IMR-90 (cell line): ENCODE measurements at regions not wholly inside any gene's neighbourhood (a gene's known extent, or its start where the extent isn't known, plus 50 kb on each side); places are given as distances from the start of the nearest gene placed in this dataset.

Experiments
- ATAC-seq: fragments of 200-7000 bp; cut with Tn5 transposase; 2 replicates; pipeline ENCODE4 v1.9.1; 2020; ENCODE audit warnings: low read depth, mild to moderate bottlenecking, moderate library complexity
- BruUV-seq: library from RNA; stranded (reverse); fragments of 400-500 nt; replicated peaks from 2 replicates; lab custom pipeline; 2021; lab: Mats Ljungman, UMichigan
- CTCF ChIA-PET: fragments of 300-600 bp; formaldehyde crosslinking; extraction: SDS; loops from one replicate; lab custom pipeline; 2021; ENCODE audit warnings: antibody characterized with exemption; lab: Yijun Ruan, JAX
- POLR2A ChIA-PET: fragments of 300-600 bp; sonication (Branson Sonifier 250); formaldehyde crosslinking; loops from one replicate; lab custom pipeline; 2022; ENCODE audit warnings: antibody characterized with exemption; ENCODE audit not compliant: unreplicated experiment; lab: Charles Lee
- DNase-seq: peaks from one replicate; pipeline ENCODE4 v3.0.0; 2013
- H2AFZ ChIP-seq: replicated peaks from 2 replicates; pipeline ENCODE3; 2013; ENCODE audit warnings: low read length, mild to moderate bottlenecking; ENCODE audit not compliant: poor library complexity
- H2AK5ac ChIP-seq: 2 replicates; pipeline ENCODE4 v1.6.1; 2013; ENCODE audit warnings: low read depth, low read length, inconsistent platforms
- H2AK9ac ChIP-seq: replicated peaks from 2 replicates; pipeline ENCODE3; 2013; ENCODE audit warnings: mild to moderate bottlenecking, low read depth, low read length, moderate library complexity; ENCODE audit not compliant: poor library complexity
- H2BK120ac ChIP-seq: 2 replicates; pipeline ENCODE4 v1.6.1; 2013; ENCODE audit warnings: low read depth, low read length, inconsistent platforms
- H2BK15ac ChIP-seq: 3 replicates; pipeline ENCODE4 v1.6.1; 2013; ENCODE audit warnings: low read depth, low read length, inconsistent platforms
- H2BK20ac ChIP-seq: 2 replicates; pipeline ENCODE4 v1.6.1; 2013; ENCODE audit warnings: low read depth, mild to moderate bottlenecking, inconsistent platforms, low read length, moderate library complexity
- H2BK5ac ChIP-seq: 2 replicates; pipeline ENCODE4 v1.6.1; 2013; ENCODE audit warnings: mild to moderate bottlenecking, low read depth, low read length, inconsistent platforms; ENCODE audit not compliant: poor library complexity, severe bottlenecking
- H3K14ac ChIP-seq: replicated peaks from 2 replicates; pipeline ENCODE4 v1.6.1; 2013; ENCODE audit warnings: low read depth, low read length, inconsistent platforms
- H3K18ac ChIP-seq: 2 replicates; pipeline ENCODE4 v1.6.1; 2013; ENCODE audit warnings: low read depth, low read length, control low read depth
- H3K23ac ChIP-seq: 2 replicates; pipeline ENCODE4 v1.6.1; 2013; ENCODE audit warnings: low read depth, low read length, inconsistent platforms
- H3K27ac ChIP-seq: 2 replicates; pipeline ENCODE4 v1.5.1; 2013; ENCODE audit warnings: mild to moderate bottlenecking, control low read depth, low read length; ENCODE audit not compliant: insufficient read depth
- H3K27me3 ChIP-seq: 2 replicates; pipeline ENCODE4 v1.6.1; 2013; ENCODE audit warnings: low read length; ENCODE audit not compliant: control insufficient read depth, insufficient read depth
- H3K36me3 ChIP-seq: 2 replicates; pipeline ENCODE4 v1.6.1; 2013; ENCODE audit warnings: low read length, mixed read lengths; ENCODE audit not compliant: control insufficient read depth, insufficient read depth
- H3K4ac ChIP-seq: 2 replicates; pipeline ENCODE4 v1.6.1; 2013; ENCODE audit warnings: low read depth, low read length, inconsistent platforms
- H3K4me1 ChIP-seq: 2 replicates; pipeline ENCODE4 v1.6.1; 2013; ENCODE audit warnings: low read length, mixed read lengths; ENCODE audit not compliant: control insufficient read depth, insufficient read depth
- H3K4me2 ChIP-seq: 2 replicates; pipeline ENCODE4 v1.6.1; 2013; ENCODE audit warnings: low read depth, mild to moderate bottlenecking, control low read depth, low read length, moderate library complexity
- H3K4me3 ChIP-seq: 2 replicates; pipeline ENCODE4 v1.5.1; 2013; ENCODE audit warnings: low read depth, mild to moderate bottlenecking, control low read depth, low read length, moderate library complexity; ENCODE audit not compliant: insufficient read depth
- H3K56ac ChIP-seq: 2 replicates; pipeline ENCODE4 v1.6.1; 2013; ENCODE audit warnings: low read length, inconsistent platforms; ENCODE audit not compliant: insufficient read depth; ENCODE audit errors: extremely low read depth
- H3K79me1 ChIP-seq, 2 experiments: 2 replicates each; pipeline ENCODE4 v1.6.1; 2013; ENCODE audit warnings: low read length in 2 of 2, inconsistent platforms in 1 of 2, low read depth in 1 of 2
- H3K9ac ChIP-seq: 2 replicates; pipeline ENCODE4 v1.6.1; 2013; ENCODE audit warnings: low read depth, low read length, control low read depth
- H3K9me1 ChIP-seq: 2 replicates; pipeline ENCODE4 v1.6.1; 2013; ENCODE audit warnings: low read length, inconsistent platforms; ENCODE audit not compliant: insufficient read depth
- H3K9me3 ChIP-seq: 2 replicates; pipeline ENCODE4 v1.6.1; 2013; ENCODE audit warnings: low read length; ENCODE audit not compliant: control insufficient read depth, insufficient read depth
- H4K20me1 ChIP-seq: 2 replicates; pipeline ENCODE4 v1.6.1; 2013; ENCODE audit warnings: low read length, inconsistent platforms; ENCODE audit not compliant: insufficient read depth
- H4K5ac ChIP-seq: 2 replicates; pipeline ENCODE4 v1.6.1; 2013; ENCODE audit warnings: mild to moderate bottlenecking, low read depth, low read length, control low read depth
- H4K8ac ChIP-seq, 2 experiments: 2 replicates each; pipeline ENCODE4 v1.6.1; 2013; ENCODE audit warnings: low read depth in 2 of 2, low read length in 2 of 2, control low read depth in 1 of 2, inconsistent platforms in 1 of 2
- H4K91ac ChIP-seq: 2 replicates; pipeline ENCODE4 v1.6.1; 2013; ENCODE audit warnings: low read depth, low read length, inconsistent platforms; ENCODE audit not compliant: insufficient read depth
- BHLHE40 ChIP-seq: fragments of 150-350 bp; IDR thresholded peaks from 2 replicates; pipeline ENCODE4 v1.6.1; 2016; ENCODE audit warnings: mild to moderate bottlenecking, low read depth, low read length
- CEBPB ChIP-seq: IDR thresholded peaks from 2 replicates; pipeline ENCODE4 v1.6.1; 2012; ENCODE audit warnings: low read depth, low read length, improper control_type of control experiment
- CHD1 ChIP-seq: IDR thresholded peaks from 2 replicates; pipeline ENCODE4 v1.6.1; 2012; ENCODE audit warnings: low read depth, low read length, improper control_type of control experiment
- MAFK ChIP-seq: IDR thresholded peaks from 2 replicates; pipeline ENCODE4 v1.6.1; 2012; ENCODE audit warnings: low read depth, low read length, improper control_type of control experiment
- MXI1 ChIP-seq: IDR thresholded peaks from 2 replicates; pipeline ENCODE4 v1.6.1; 2012; ENCODE audit warnings: low read depth, mild to moderate bottlenecking, low read length, moderate library complexity, borderline replicate concordance
- NFE2L2 ChIP-seq: fragments of 150-350 bp; IDR thresholded peaks from 2 replicates; pipeline ENCODE4 v1.6.1; 2016; ENCODE audit warnings: low read depth, mild to moderate bottlenecking, low read length
- POLR2A ChIP-seq: IDR thresholded peaks from 2 replicates; pipeline ENCODE4 v1.6.1; 2012; ENCODE audit warnings: mild to moderate bottlenecking, low read depth, low read length
- RAD21 ChIP-seq: IDR thresholded peaks from 2 replicates; pipeline ENCODE4 v1.6.1; 2012; ENCODE audit warnings: low read length, improper control_type of control experiment
- SMC3 ChIP-seq: fragments of 150-350 bp; IDR thresholded peaks from 2 replicates; pipeline ENCODE4 v1.6.1; 2016; ENCODE audit warnings: low read depth, mild to moderate bottlenecking, antibody characterized with exemption, low read length, moderate library complexity
- USF2 ChIP-seq: fragments of 150-350 bp; IDR thresholded peaks from 2 replicates; pipeline ENCODE4 v1.6.1; 2017; ENCODE audit warnings: mild to moderate bottlenecking, antibody characterized with exemption, low read length, low read depth
- WGBS, 2 experiments: methylation state at CpG; one replicate each; pipeline versions ENCODE4 v1.1.5 to v1.1.7; 2013; ENCODE audit warnings: missing lambda C conversion rate in 2 of 2; ENCODE audit not compliant: insufficient read length in 1 of 2; ENCODE audit errors: extremely low coverage in 2 of 2; 5-methylcytosine and 5-hydroxymethylcytosine counted together
- dilution Hi-C: fragments of 300-500 bp; cut with HindIII; formaldehyde crosslinking; loops from one replicate; pipeline ENCODE4 v1.14.3; 2018; ENCODE audit warnings: low sequenced_read_pairs; ENCODE audit not compliant: unreplicated experiment
- in situ Hi-C: fragments of 300-500 bp; cut with MboI; formaldehyde crosslinking; loops from 3 replicates; pipeline ENCODE4 v1.14.3; 2019; ENCODE audit warnings: low sequenced_read_pairs, inconsistent platforms, mixed read lengths
- intact Hi-C: fragments of 100-400 bp; cut with micrococcal nuclease; formaldehyde crosslinking; loops from 2 replicates; pipeline ENCODE4 v1.10.0; 2022
- TF ChIP-seq, protein P1 (sequence below): conservative IDR thresholded peaks from 2 replicates; pipeline ENCODE4 v1.5.1; 2012; ENCODE audit warnings: mild to moderate bottlenecking, low read depth, low read length, improper control_type of control experiment

DNA sequence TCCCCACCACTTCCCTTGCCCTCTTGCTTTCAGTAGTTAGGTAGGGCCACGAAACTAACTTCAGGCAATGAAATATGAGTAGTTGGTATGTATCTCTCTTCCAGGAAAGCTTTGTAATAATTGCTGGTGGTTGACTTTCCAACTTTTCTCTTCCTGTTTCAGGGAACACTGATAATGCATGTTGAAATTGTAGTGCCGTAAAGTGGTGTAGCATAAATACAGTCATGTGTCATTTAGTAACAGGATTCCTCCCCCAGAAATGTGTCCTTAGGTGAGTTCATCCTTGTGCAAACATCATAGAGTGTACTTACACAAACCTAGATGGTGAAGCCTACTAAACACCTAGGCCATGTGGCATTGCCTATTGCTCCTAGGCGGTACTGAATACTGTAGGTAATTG lies 429.2 kb downstream of the PID1 start:
- dilution Hi-C loops: no loop called here
- Histone ChIP-seq H3K27ac (no peak overlapping the region), H3K9me1 (no peaks in the 10 kb centered on the region), H3K79me1 (no peaks in the 10 kb centered on the region), H2BK5ac (no peak overlapping the region), H3K9ac (no peak overlapping the region), H3K4me2 (no peak overlapping the region), H2AK5ac (no peak overlapping the region), H3K4me1 (no peaks in the 10 kb centered on the region), H4K20me1 (no peaks in the 10 kb centered on the region), H3K36me3 (no peaks in the 10 kb centered on the region), H4K8ac (no peak overlapping the region), H2BK15ac (no peak overlapping the region), H4K5ac (no peak overlapping the region), H3K27me3 (no peaks in the 10 kb centered on the region), H3K18ac (no peak overlapping the region), H3K4me3 (no peak overlapping the region), H3K23ac (no peak overlapping the region), H2AK9ac (no peak overlapping the region), H4K91ac (no peak overlapping the region), H3K14ac (no peak overlapping the region), H2BK20ac (no peak overlapping the region), H2AFZ (no peak overlapping the region), H2BK120ac (no peak overlapping the region), H3K4ac (no peak overlapping the region), H3K56ac (no peak overlapping the region), H3K9me3 (peaks cover 3% of the 10 kb centered on the region; the same call in 1 of the 2 replicates)
- no CpG with 5 or more reads among the region's 3 CpGs for WGBS, 2 experiments
- no peak for DNase-seq
- CTCF ChIA-PET: no interaction called here
- intact Hi-C loops: no loop called here
- POLR2A ChIA-PET: no interaction called here
- ATAC-seq: no peak
- in situ Hi-C loops: no loop called here
- no TSS peak for BruUV-seq
- no peak for TF ChIP-seq RAD21
- TF ChIP-seq MAFK: no peak
- no peak for TF ChIP-seq BHLHE40
- no peak for TF ChIP-seq SMC3
- no peak for TF ChIP-seq MXI1
- TF ChIP-seq POLR2A: no peak
- TF ChIP-seq CEBPB: no peak
- no peak for TF ChIP-seq CHD1
- TF ChIP-seq NFE2L2: no peak
- TF ChIP-seq, protein P1, sequence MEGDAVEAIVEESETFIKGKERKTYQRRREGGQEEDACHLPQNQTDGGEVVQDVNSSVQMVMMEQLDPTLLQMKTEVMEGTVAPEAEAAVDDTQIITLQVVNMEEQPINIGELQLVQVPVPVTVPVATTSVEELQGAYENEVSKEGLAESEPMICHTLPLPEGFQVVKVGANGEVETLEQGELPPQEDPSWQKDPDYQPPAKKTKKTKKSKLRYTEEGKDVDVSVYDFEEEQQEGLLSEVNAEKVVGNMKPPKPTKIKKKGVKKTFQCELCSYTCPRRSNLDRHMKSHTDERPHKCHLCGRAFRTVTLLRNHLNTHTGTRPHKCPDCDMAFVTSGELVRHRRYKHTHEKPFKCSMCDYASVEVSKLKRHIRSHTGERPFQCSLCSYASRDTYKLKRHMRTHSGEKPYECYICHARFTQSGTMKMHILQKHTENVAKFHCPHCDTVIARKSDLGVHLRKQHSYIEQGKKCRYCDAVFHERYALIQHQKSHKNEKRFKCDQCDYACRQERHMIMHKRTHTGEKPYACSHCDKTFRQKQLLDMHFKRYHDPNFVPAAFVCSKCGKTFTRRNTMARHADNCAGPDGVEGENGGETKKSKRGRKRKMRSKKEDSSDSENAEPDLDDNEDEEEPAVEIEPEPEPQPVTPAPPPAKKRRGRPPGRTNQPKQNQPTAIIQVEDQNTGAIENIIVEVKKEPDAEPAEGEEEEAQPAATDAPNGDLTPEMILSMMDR: no peak
- no peak for TF ChIP-seq USF2
